Esophagus muscularis mucosa (tissue), 3 donors: ENCODE measurements at regions not wholly inside any gene's neighbourhood (a gene's known extent, or its start where the extent isn't known, plus 50 kb on each side); places are given as distances from the start of the nearest gene placed in this dataset.

ENCODE experiments used
- CTCF ChIP-seq, 3 experiments: fragments of 200-600 bp in 2 of 3; fragments of 450-650 bp in 1 of 3; sonication (generic) in 2 of 3; IDR thresholded peaks; one replicate each; pipeline ENCODE4 v1.5.1; 2017 to 2019; ENCODE audit warnings: antibody characterized with exemption in 3 of 3, mild to moderate bottlenecking in 2 of 3, moderate library complexity in 1 of 3
- POLR2AphosphoS5 ChIP-seq, 2 donors: sonication (generic); formaldehyde crosslinking; IDR thresholded peaks; one replicate each; pipeline ENCODE4 v1.6.1; 2017; ENCODE audit warnings: antibody characterized with exemption in 2 of 2

GRCh38 chr5:2565147-2565546, 186.3 kb downstream of the IRX2 start:
- TF ChIP-seq POLR2AphosphoS5 (IDR thresholded peaks at IDR 0.05) (no peak), CTCF (IDR thresholded peaks at IDR 0.05) (no peak)
